ENCODE measurements at regions not wholly inside any gene's neighbourhood (a gene's known extent, or its start where the extent isn't known, plus 50 kb on each side); places are given as distances from the start of the nearest gene placed in this dataset.
"Not testable (repeated sequence)": the region's sequence is repeated elsewhere in the genome, so short reads cannot be mapped to it uniquely, and the experiment has no call there.

- DNase-seq, result no peak
Measured at GRCh38 chr1:148315071-148315811, 163.2 kb upstream of the NBPF11 start.

- no peak for DNase-seq
Measured at GRCh38 chr1:148310807-148311206, 158.7 kb upstream of the NBPF11 start.

- DNase-seq, result no peak
Measured at GRCh38 chr1:148309940-148310500, 157.9 kb upstream of the NBPF11 start.

- no peak for DNase-seq
Measured at GRCh38 chr1:148308832-148309458, 156.9 kb upstream of the NBPF11 start.

GRCh38 chr1:148307583-148308185 lies 155.6 kb upstream of the NBPF11 start:
- DNase-seq, result no peak

- not testable (repeated sequence) for DNase-seq
Measured at GRCh38 chr1:148304935-148305334, 152.9 kb upstream of the NBPF11 start.

- DNase-seq, result not testable (repeated sequence)
Measured at GRCh38 chr1:148302586-148303364, 150.7 kb upstream of the NBPF11 start.

GRCh38 chr1:148297852-148298251 lies 145.8 kb upstream of the NBPF11 start:
- not testable (repeated sequence) for DNase-seq

- no peak for DNase-seq
Measured at GRCh38 chr1:148296511-148296910, 144.4 kb upstream of the NBPF11 start.

- DNase-seq, result no peak
Measured at GRCh38 chr1:148294116-148294807, 142.2 kb upstream of the NBPF11 start.

- no peak for DNase-seq
Measured at GRCh38 chr1:148293651-148294050, 141.6 kb upstream of the NBPF11 start.

GRCh38 chr1:148292915-148293314 lies 140.8 kb upstream of the NBPF11 start:
- no peak for DNase-seq

- DNase-seq, result no peak
Measured at GRCh38 chr1:148290881-148291280, 138.8 kb upstream of the NBPF11 start.

GRCh38 chr1:148289647-148290046 lies 137.6 kb upstream of the NBPF11 start:
- no peak for DNase-seq

- DNase-seq, result not testable (repeated sequence)
Measured at GRCh38 chr1:148285946-148286345, 133.9 kb upstream of the NBPF11 start.

- not testable (repeated sequence) for DNase-seq
Measured at GRCh38 chr1:148280831-148281572, 128.9 kb upstream of the NBPF11 start.

- DNase-seq, result not testable (repeated sequence)
Measured at GRCh38 chr1:148279002-148279542, 127.0 kb upstream of the NBPF11 start.

GRCh38 chr1:148277865-148278279 lies 125.8 kb upstream of the NBPF11 start:
- not testable (repeated sequence) for DNase-seq

GRCh38 chr1:148267066-148267465 lies 115.0 kb upstream of the NBPF11 start:
- not testable (repeated sequence) for DNase-seq
